Esophagus muscularis mucosa (tissue), 4 donors: ENCODE measurements at regions not wholly inside any gene's neighbourhood (a gene's known extent, or its start where the extent isn't known, plus 50 kb on each side); places are given as distances from the start of the nearest gene placed in this dataset.
A peak's percentile ranks its signal among the peaks of the same experiment; 100 is the strongest.

Source experiments
- DNase-seq: peaks from one replicate; pipeline ENCODE4 v3.0.0-alpha.2; 2017; ENCODE audit errors: extremely low spot score
- H3K27ac ChIP-seq, 4 donors: fragments of 200-600 bp; sonication (generic); replicated peaks in 1 of 4; 1 replicate in 3 of 4; 2 replicates in 1 of 4; pipeline ENCODE4 v1.5.1; 2016 to 2019; ENCODE audit warnings: mild to moderate bottlenecking in 1 of 4
- H3K27me3 ChIP-seq, 4 donors: fragments of 200-600 bp; sonication (generic); one replicate each; pipeline versions ENCODE4 v1.5.1 to v1.6.0; 2016 to 2019
- H3K36me3 ChIP-seq, 4 donors: fragments of 200-600 bp; sonication (generic); one replicate each; pipeline ENCODE4 v1.5.1; 2016 to 2019
- H3K4me1 ChIP-seq, 4 donors: fragments of 200-600 bp; sonication (generic); one replicate each; pipeline ENCODE4 v1.5.1; 2016 to 2019
- H3K4me3 ChIP-seq, 4 donors: fragments of 200-600 bp; sonication (generic); 1 replicate in 2 of 4; 2 replicates in 2 of 4; pipeline ENCODE4 v1.5.1; 2016 to 2019; ENCODE audit warnings: mild to moderate bottlenecking in 4 of 4, moderate library complexity in 1 of 4
- H3K9me3 ChIP-seq, 4 donors: fragments of 200-600 bp; sonication (generic); 1 replicate in 3 of 4; 2 replicates in 1 of 4; pipeline ENCODE4 v1.5.1; 2016 to 2019
- CTCF ChIP-seq, 3 experiments: fragments of 200-600 bp in 2 of 3; fragments of 450-650 bp in 1 of 3; sonication (generic) in 2 of 3; IDR thresholded peaks; one replicate each; pipeline ENCODE4 v1.5.1; 2017 to 2019; ENCODE audit warnings: antibody characterized with exemption in 3 of 3, mild to moderate bottlenecking in 2 of 3, moderate library complexity in 1 of 3
- EP300 ChIP-seq: sonication (generic); formaldehyde crosslinking; IDR thresholded peaks from one replicate; pipeline ENCODE4 v1.6.1; 2017; ENCODE audit warnings: antibody characterized with exemption
- POLR2A ChIP-seq: fragments of 450-650 bp; IDR thresholded peaks from one replicate; pipeline ENCODE4 v1.6.1; 2017; ENCODE audit warnings: antibody characterized with exemption, moderate library complexity, mild to moderate bottlenecking, low read depth
- POLR2AphosphoS5 ChIP-seq, 2 donors: sonication (generic); formaldehyde crosslinking; IDR thresholded peaks; one replicate each; pipeline ENCODE4 v1.6.1; 2017; ENCODE audit warnings: antibody characterized with exemption in 2 of 2
- WGBS: methylation state at CpG from one replicate; pipeline ENCODE4 v1.1.5; 2018; 5-methylcytosine and 5-hydroxymethylcytosine counted together
- intact Hi-C: fragments of 100-400 bp; cut with DNase I; formaldehyde crosslinking; loops from one replicate; pipeline ENCODE4 v1.15.1; 2023

- no peaks in the 10 kb centered on the region for H3K27me3 ChIP-seq
- no peak overlapping the region for H3K27ac ChIP-seq
- H3K9me3 ChIP-seq: no peaks in the 10 kb centered on the region
- no peaks in the 10 kb centered on the region for H3K36me3 ChIP-seq
- no peak for DNase-seq
- TF ChIP-seq CTCF (IDR thresholded peaks at IDR 0.05): no peak
- TF ChIP-seq POLR2AphosphoS5 (IDR thresholded peaks at IDR 0.05): no peak
- no peak for TF ChIP-seq EP300
- TF ChIP-seq POLR2A: no peak
- intact Hi-C loops: no loop called here
- no peak overlapping the region for H3K4me3 ChIP-seq
- peaks cover 4 to 36% (median 26%) of the 10 kb centered on the region in 4 donors for H3K4me1 ChIP-seq
- 79% methylated on average over 1 of the region's 1 CpG for WGBS
Observed at GRCh38 chr13:34465423-34465922, 476.6 kb upstream of the NBEA start.

GRCh38 chr13:34466301-34466700, 475.8 kb upstream of the NBEA start:
- Histone ChIP-seq H3K27ac (no peak overlapping the region), H3K4me1 (peaks cover 4 to 36% (median 26%) of the 10 kb centered on the region in 4 donors), H3K4me3 (no peak overlapping the region), H3K36me3 (no peaks in the 10 kb centered on the region), H3K27me3 (no peaks in the 10 kb centered on the region), H3K9me3 (no peaks in the 10 kb centered on the region)
- TF ChIP-seq POLR2AphosphoS5 (IDR thresholded peaks at IDR 0.05): no peak
- TF ChIP-seq POLR2A: no peak
- TF ChIP-seq EP300: no peak
- TF ChIP-seq CTCF (IDR thresholded peaks at IDR 0.05): no peak
- DNase-seq: no peak
- WGBS: 94% methylated on average over 3 of the region's 3 CpGs
- intact Hi-C loops: no loop called here

GRCh38 chr13:34467450-34468083, 474.5 kb upstream of the NBEA start:
- Histone ChIP-seq H3K9me3 (no peaks in the 10 kb centered on the region), H3K27me3 (no peaks in the 10 kb centered on the region), H3K27ac (no peak overlapping the region), H3K4me1 (peaks cover 4 to 33% (median 26%) of the 10 kb centered on the region in 4 donors), H3K4me3 (no peak overlapping the region), H3K36me3 (no peaks in the 10 kb centered on the region)
- intact Hi-C loops: no loop called here
- peak; percentile 26 for DNase-seq
- TF ChIP-seq POLR2A (no peak), POLR2AphosphoS5 (IDR thresholded peaks at IDR 0.05) (no peak), EP300 (no peak), CTCF (IDR thresholded peaks at IDR 0.05) (no peak)
- WGBS: 58% methylated on average over 3 of the region's 3 CpGs

- intact Hi-C loops: no loop called here
- peak; percentile 64 for DNase-seq
- Histone ChIP-seq H3K9me3 (no peaks in the 10 kb centered on the region), H3K27me3 (no peaks in the 10 kb centered on the region), H3K36me3 (no peaks in the 10 kb centered on the region), H3K4me3 (no peak overlapping the region), H3K27ac (no peak overlapping the region), H3K4me1 (peaks cover 4 to 30% (median 24%) of the 10 kb centered on the region in 4 donors)
- TF ChIP-seq POLR2A (no peak), CTCF (IDR thresholded peaks at IDR 0.05) (no peak), EP300 (no peak), POLR2AphosphoS5 (IDR thresholded peaks at IDR 0.05) (no peak)
- WGBS: 82% methylated on average over 3 of the region's 3 CpGs
Observed at GRCh38 chr13:34469196-34469986, 472.7 kb upstream of the NBEA start.
